H1 (cell line): ENCODE measurements at regions not wholly inside any gene's neighbourhood (a gene's known extent, or its start where the extent isn't known, plus 50 kb on each side); places are given as distances from the start of the nearest gene placed in this dataset.

ENCODE experiments used
- CTCF ChIA-PET: fragments of 300-600 bp; sonication (Branson Sonifier 250); formaldehyde crosslinking; loops from one replicate; lab custom pipeline; 2021; ENCODE audit not compliant: partially characterized antibody; lab: Charles Lee
- POLR2A ChIA-PET: fragments of 300-600 bp; sonication (Branson Sonifier 250); formaldehyde crosslinking; loops from one replicate; lab custom pipeline; 2021; ENCODE audit warnings: inconsistent platforms; ENCODE audit not compliant: partially characterized antibody; lab: Charles Lee
- DNase-seq, 2 experiments: peaks; one replicate each; pipeline versions ENCODE4 v3.0.0 to v3.0.0-alpha.2; 2010 to 2022; ENCODE audit warnings: low spot score in 2 of 2, low read depth in 1 of 2, mixed read lengths in 1 of 2
- FAIRE-seq: peaks from 2 replicates; lab custom pipeline; 2011; peaks lifted over from hg19 to GRCh38; lab: Jason Lieb, UNC
- H2AFZ ChIP-seq: 2 replicates; pipeline ENCODE4 v1.8.1; 2012; ENCODE audit warnings: low read length, inconsistent platforms
- H2AK5ac ChIP-seq: 2 replicates; pipeline ENCODE4 v1.6.1; 2013; ENCODE audit warnings: low read depth, low read length
- H2BK120ac ChIP-seq: replicated peaks from 2 replicates; pipeline ENCODE3; 2013; ENCODE audit warnings: low read depth, low read length, inconsistent platforms
- H2BK12ac ChIP-seq: 2 replicates; pipeline ENCODE4 v1.6.1; 2013; ENCODE audit warnings: low read depth, low read length
- H2BK15ac ChIP-seq: 2 replicates; pipeline ENCODE4 v1.6.1; 2013; ENCODE audit warnings: low read length
- H2BK20ac ChIP-seq: 2 replicates; pipeline ENCODE4 v1.6.1; 2013; ENCODE audit warnings: low read length
- H2BK5ac ChIP-seq: 2 replicates; pipeline ENCODE4 v1.6.1; 2013; ENCODE audit warnings: low read depth, low read length
- H3K14ac ChIP-seq: 2 replicates; pipeline ENCODE4 v1.6.1; 2013; ENCODE audit warnings: inconsistent platforms; ENCODE audit not compliant: insufficient read length
- H3K18ac ChIP-seq: 2 replicates; pipeline ENCODE4 v1.6.1; 2013; ENCODE audit warnings: low read length; ENCODE audit errors: extremely low read depth
- H3K23ac ChIP-seq: 2 replicates; pipeline ENCODE4 v1.6.1; 2013; ENCODE audit warnings: inconsistent platforms; ENCODE audit not compliant: insufficient read length
- H3K23me2 ChIP-seq: 2 replicates; pipeline ENCODE4 v1.6.1; 2013; ENCODE audit warnings: low read depth, low read length
- H3K27ac ChIP-seq: 2 replicates; pipeline ENCODE4 v1.6.1; 2011; ENCODE audit warnings: low read depth, low read length, inconsistent platforms
- H3K27me3 ChIP-seq, 4 experiments: replicated peaks in 1 of 4; 1 replicate in 1 of 4; 2 replicates in 3 of 4; pipeline versions ENCODE4 v1.6.1 to v1.8.1; 2011 to 2013; ENCODE audit warnings: low read length in 3 of 4, mild to moderate bottlenecking in 3 of 4, inconsistent platforms in 2 of 4, mixed read lengths in 2 of 4, moderate library complexity in 1 of 4; ENCODE audit not compliant: control insufficient read depth in 3 of 4, insufficient read depth in 3 of 4; ENCODE audit errors: extremely low read depth in 1 of 4
- H3K36me3 ChIP-seq, 4 experiments: 2 replicates each; pipeline versions ENCODE4 v1.6.1 to v1.8.1; 2011 to 2013; ENCODE audit warnings: mild to moderate bottlenecking in 4 of 4, low read length in 3 of 4, moderate library complexity in 2 of 4, control low read depth in 1 of 4, inconsistent platforms in 1 of 4; ENCODE audit not compliant: insufficient read depth in 4 of 4, control insufficient read depth in 2 of 4
- H3K4ac ChIP-seq: replicated peaks from 2 replicates; pipeline ENCODE3; 2013; ENCODE audit warnings: low read length, low read depth, mixed read lengths, inconsistent platforms; ENCODE audit not compliant: insufficient read length
- H3K4me1 ChIP-seq, 4 experiments: replicated peaks in 1 of 4; 1 replicate in 1 of 4; 2 replicates in 3 of 4; pipeline versions ENCODE4 v1.6.1 to v1.8.1; 2011 to 2013; ENCODE audit warnings: low read length in 3 of 4, inconsistent platforms in 2 of 4, mixed read lengths in 1 of 4; ENCODE audit not compliant: insufficient read depth in 4 of 4, control insufficient read depth in 3 of 4
- H3K4me2 ChIP-seq, 2 experiments: 2 replicates each; pipeline versions ENCODE4 v1.6.1 to v1.8.1; 2011 to 2013; ENCODE audit warnings: low read depth in 2 of 2, low read length in 2 of 2, control low read depth in 1 of 2, inconsistent platforms in 1 of 2, mild to moderate bottlenecking in 1 of 2; ENCODE audit not compliant: insufficient read depth in 1 of 2
- H3K4me3 ChIP-seq, 4 experiments: fragments of 200-600, 300-600 bp in 1 of 4; sonication (generic), shearing (Covaris generic), sonication (Bioruptor Twin) in 1 of 4; 2 replicates each; pipeline versions ENCODE4 v1.5.1 to v1.8.1; 2011 to 2016; ENCODE audit warnings: low read length in 4 of 4, low read depth in 3 of 4, control low read depth in 2 of 4, inconsistent platforms in 2 of 4, mild to moderate bottlenecking in 2 of 4, mixed read lengths in 1 of 4, moderate library complexity in 1 of 4; ENCODE audit not compliant: insufficient read depth in 2 of 4; ENCODE audit errors: extremely low read depth in 1 of 4
- H3K56ac ChIP-seq: replicated peaks from 2 replicates; pipeline ENCODE3; 2013; ENCODE audit warnings: low read depth, mild to moderate bottlenecking, mixed read lengths, low read length, inconsistent platforms; ENCODE audit not compliant: insufficient read length
- H3K79me1 ChIP-seq: 2 replicates; pipeline ENCODE4 v1.6.1; 2013; ENCODE audit warnings: low read depth, low read length, control low read depth
- H3K79me2 ChIP-seq, 2 experiments: 2 replicates each; pipeline versions ENCODE4 v1.6.1 to v1.8.1; 2012 to 2013; ENCODE audit warnings: low read length in 2 of 2, mild to moderate bottlenecking in 2 of 2, inconsistent platforms in 1 of 2; ENCODE audit not compliant: insufficient read depth in 2 of 2, control insufficient read depth in 1 of 2
- H3K9ac ChIP-seq, 4 experiments: replicated peaks in 1 of 4; 1 replicate in 1 of 4; 2 replicates in 3 of 4; pipeline versions ENCODE4 v1.6.1 to v1.8.1; 2011 to 2013; ENCODE audit warnings: low read depth in 3 of 4, low read length in 3 of 4, control low read depth in 2 of 4, mild to moderate bottlenecking in 2 of 4, moderate library complexity in 2 of 4, inconsistent platforms in 1 of 4; ENCODE audit errors: extremely low read depth in 1 of 4
- H3K9me3 ChIP-seq, 2 experiments: 2 replicates each; pipeline versions ENCODE4 v1.6.1 to v1.8.1; 2012 to 2013; ENCODE audit warnings: mild to moderate bottlenecking in 2 of 2, moderate library complexity in 2 of 2, control low read depth in 1 of 2, inconsistent platforms in 1 of 2, low read depth in 1 of 2, low read length in 1 of 2, mixed read lengths in 1 of 2; ENCODE audit not compliant: insufficient read depth in 2 of 2
- H4K20me1 ChIP-seq, 2 experiments: replicated peaks in 1 of 2; 2 replicates each; pipeline versions ENCODE3 to v1.8.1; 2011 to 2013; ENCODE audit warnings: inconsistent platforms in 2 of 2, low read length in 2 of 2, mild to moderate bottlenecking in 1 of 2; ENCODE audit not compliant: insufficient read depth in 2 of 2, control insufficient read depth in 1 of 2
- H4K5ac ChIP-seq: 2 replicates; pipeline ENCODE4 v1.6.1; 2013; ENCODE audit warnings: low read length, low read depth, mixed read lengths, inconsistent platforms; ENCODE audit not compliant: insufficient read length
- H4K8ac ChIP-seq: 2 replicates; pipeline ENCODE4 v1.8.0; 2013; ENCODE audit warnings: mild to moderate bottlenecking, moderate library complexity, low read length, inconsistent platforms; ENCODE audit not compliant: insufficient read depth; ENCODE audit errors: extremely low read depth
- H4K91ac ChIP-seq: replicated peaks from 2 replicates; pipeline ENCODE3; 2013; ENCODE audit warnings: low read length, mixed read lengths, inconsistent platforms; ENCODE audit not compliant: insufficient read length
- ASH2L ChIP-seq: fragments of 200-600, 300-600 bp; sonication (generic); IDR thresholded peaks from one replicate; pipeline ENCODE4 v1.7.1; 2017; ENCODE audit warnings: low read length
- CEBPB ChIP-seq: IDR thresholded peaks from 2 replicates; pipeline ENCODE4 v1.6.1; 2012; ENCODE audit warnings: low read depth, low read length
- CHD1 ChIP-seq: IDR thresholded peaks from 2 replicates; pipeline ENCODE4 v1.6.1; 2012; ENCODE audit warnings: low read depth, low read length, improper control_type of control experiment
- CREB1 ChIP-seq: IDR thresholded peaks from 2 replicates; pipeline ENCODE4 v1.6.1; 2012; ENCODE audit warnings: inconsistent platforms
- EZH2 ChIP-seq: fragments of 200-600 bp; sonication (generic); IDR thresholded peaks from 2 replicates; pipeline ENCODE4 v1.7.1; 2012; ENCODE audit warnings: low read depth, mild to moderate bottlenecking, moderate library complexity, low read length, inconsistent platforms; ENCODE audit not compliant: severe bottlenecking
- GABPA ChIP-seq: IDR thresholded peaks from 2 replicates; pipeline ENCODE4 v1.6.1; 2011; ENCODE audit warnings: mild to moderate bottlenecking, low read length, moderate library complexity, borderline replicate concordance; ENCODE audit not compliant: insufficient read depth
- RAD21 ChIP-seq, 2 experiments: IDR thresholded peaks in 1 of 2; conservative IDR thresholded peaks in 1 of 2; 2 replicates each; pipeline ENCODE4 v1.6.1; 2011; ENCODE audit warnings: low read depth in 2 of 2, low read length in 2 of 2, improper control_type of control experiment in 1 of 2, inconsistent platforms in 1 of 2, mild to moderate bottlenecking in 1 of 2, moderate library complexity in 1 of 2
- SIRT6 ChIP-seq: IDR thresholded peaks from one replicate; pipeline ENCODE4 v1.7.1; 2012; ENCODE audit warnings: low read length, inconsistent platforms
- WGBS, 2 experiments: shearing (Covaris generic) in 1 of 2; methylation state at CpG; one replicate each; pipeline versions ENCODE4 v1.1.6 to v1.1.7; 2013 to 2015; ENCODE audit warnings: low lambda C conversion rate in 2 of 2, mixed read lengths in 2 of 2, inconsistent platforms in 1 of 2, low coverage in 1 of 2, missing lambda C conversion rate in 1 of 2; ENCODE audit not compliant: insufficient replicate concordance in 2 of 2, insufficient coverage in 1 of 2, insufficient read length in 1 of 2; ENCODE audit errors: extremely low coverage in 1 of 2, missing lambda C conversion rate in 1 of 2; 5-methylcytosine and 5-hydroxymethylcytosine counted together

DNA sequence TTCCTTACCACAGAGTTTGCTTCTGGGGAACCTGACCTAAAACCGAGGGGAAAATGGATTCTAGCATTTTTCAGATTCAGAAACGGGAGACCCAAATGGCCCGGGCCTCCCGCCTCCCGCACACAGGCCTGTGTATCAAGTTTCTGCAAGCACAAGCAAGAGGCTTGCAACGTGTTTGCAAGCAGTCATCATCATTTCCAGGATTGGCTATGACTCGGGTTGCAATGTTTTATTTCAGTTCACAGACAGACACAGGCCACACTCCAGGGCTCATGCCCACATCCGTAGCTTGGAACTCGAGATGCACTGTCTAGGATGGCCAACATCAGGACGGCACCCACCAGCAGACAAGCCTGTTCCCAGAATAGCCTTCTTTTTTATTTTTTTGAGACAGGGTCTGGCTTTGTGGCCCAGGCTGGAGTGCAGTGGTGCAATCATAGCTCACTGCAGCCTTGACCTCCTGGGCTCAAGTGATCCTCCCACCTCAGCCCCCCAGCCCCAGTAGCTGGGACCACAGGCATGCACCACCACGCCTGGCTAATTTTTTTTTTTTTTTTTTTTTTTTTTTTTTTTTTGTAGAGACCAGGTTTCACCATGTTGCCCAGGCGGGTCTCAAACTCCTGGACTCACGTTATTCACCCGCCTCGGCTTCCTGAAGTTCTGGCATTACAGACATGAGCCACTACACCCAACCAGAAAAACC lies 68.1 kb upstream of the FOXK1 start:
- CTCF ChIA-PET = interaction anchor here (1.0 to 6.7 kb wide), 3 partner anchors 9 to 156 kb away, joined by 3 to 32 read pairs (median 4); no protein-coding TSS in a partner anchor
- no peaks in the 10 kb centered on the region for H3K23me2 ChIP-seq
- TF ChIP-seq EZH2 = no peak
- no peak for TF ChIP-seq CREB1
- no peak for TF ChIP-seq GABPA
- no peak for TF ChIP-seq CHD1
- no peak for TF ChIP-seq ASH2L
- no peak for TF ChIP-seq SIRT6
- no peak for TF ChIP-seq CEBPB
- no peak for TF ChIP-seq RAD21 (IDR thresholded peaks at IDR 0.05 in 1 of 2, conservative IDR thresholded peaks at IDR 0.05 in 1 of 2; ENCODE audit: low read depth in 2 of 2, low read length in 2 of 2)

More for the DNA sequence above, 68.1 kb upstream of the FOXK1 start:
- Histone ChIP-seq H4K20me1 (no peaks in the 10 kb centered on the region), H3K36me3 (no peaks in the 10 kb centered on the region), H3K56ac (no peak overlapping the region), H2AK5ac (no peak overlapping the region), H3K79me1 (no peaks in the 10 kb centered on the region), H2BK120ac (no peak overlapping the region), H4K8ac (0 out of 2 replicates have a peak overlapping the region, but pooled peaks have one; percentile 66), H3K23ac (no peak overlapping the region), H3K27me3 (no peaks in the 10 kb centered on the region; a peak in 1 of 7 replicates), H3K14ac (no peak overlapping the region), H2AFZ (no peak overlapping the region; the same call in 1 of the 2 replicates), H3K18ac (0 out of 2 replicates have a peak overlapping the region, but pooled peaks have one; percentile 36), H4K5ac (no peak overlapping the region), H3K4ac (no peak overlapping the region), H4K91ac (no peak overlapping the region), H2BK5ac (peak overlapping the region; percentile 22; the same call in 1 of the 2 replicates), H2BK20ac (no peak overlapping the region), H3K4me2 (peak overlapping the region; percentile 59 to 60; a peak in 3 of 4 replicates), H2BK12ac (no peak overlapping the region), H3K9ac (no peak overlapping the region), H3K4me1 (peaks cover 0 to 10% (median under 1%) of the 10 kb centered on the region in 4 experiments; a peak in 4 of 7 replicates), H3K79me2 (no peaks in the 10 kb centered on the region), H3K4me3 (peak overlapping the region in 1 of 4 experiments; percentile 31; a peak in 2 of 8 replicates), H3K9me3 (peaks cover 9 to 27% of the 10 kb centered on the region in 2 experiments; a peak in 3 of 4 replicates), H2BK15ac (no peak overlapping the region), H3K27ac (no peak overlapping the region)
- POLR2A ChIA-PET = interaction anchor here (0.7 to 2.2 kb wide), 2 partner anchors 28 to 192 kb away, joined by 3 to 8 read pairs; no protein-coding TSS in a partner anchor
- FAIRE-seq = no peak
- 78% methylated on average over 14 of the region's 15 CpGs; no CpG with 5 or more reads in 1 of the 2 experiments for WGBS, 2 experiments
- DNase-seq = no peak
